ENCODE measurements at regions not wholly inside any gene's neighbourhood (a gene's known extent, or its start where the extent isn't known, plus 50 kb on each side); places are given as distances from the start of the nearest gene placed in this dataset.

DNA sequence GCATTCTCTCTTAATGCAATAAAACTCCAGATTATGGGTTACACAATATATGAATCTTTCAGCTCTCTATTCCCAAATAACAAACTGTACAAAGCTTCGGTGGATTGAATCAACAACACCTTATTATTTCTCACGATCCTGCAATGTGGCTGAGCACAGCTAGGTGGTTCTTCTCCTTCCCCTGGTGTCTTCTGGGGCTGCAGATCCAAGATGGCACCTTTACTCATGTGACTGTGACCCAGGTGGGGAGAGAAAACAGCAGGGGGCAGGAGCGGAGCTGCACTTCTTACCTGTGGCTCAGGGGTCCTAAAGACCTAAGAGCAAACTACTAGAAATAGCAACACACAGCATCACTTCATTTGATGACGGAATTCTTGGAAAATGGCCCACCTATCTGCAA lies 233.1 kb downstream of the IRX1 start:
- H3K36me3 Mint-ChIP-seq (ENCODE audit: low read depth) = no peaks in the 10 kb centered on the region
- no peaks in the 10 kb centered on the region for H3K27me3 Mint-ChIP-seq (ENCODE audit: insufficient read depth)
- DNase-seq = peak; percentile 61
- H3K27ac Mint-ChIP-seq = no peak overlapping the region
- Histone ChIP-seq H3K4me3 (ENCODE audit: low read length) (no peak overlapping the region), H3K36me3 (ENCODE audit: control insufficient read depth, insufficient read depth, low read length) (no peaks in the 10 kb centered on the region), H3K27ac (ENCODE audit: low read depth, low read length) (no peak overlapping the region), H3K27me3 (ENCODE audit: control insufficient read depth, insufficient read depth, low read length, poor library complexity, severe bottlenecking) (no peaks in the 10 kb centered on the region), H3K4me1 (ENCODE audit: control insufficient read depth, insufficient read depth, low read length) (no peaks in the 10 kb centered on the region), H3K9me3 (ENCODE audit: control insufficient read depth, low read length) (no peaks in the 10 kb centered on the region), H3K9ac (ENCODE audit: extremely low read depth, low read length, poor library complexity, severe bottlenecking) (no peak overlapping the region)
- TF ChIP-seq CTCF (conservative IDR thresholded peaks at IDR 0.05) = peak; percentile 52
- 89 to 100% methylated on average over 2 to 4 of the region's 4 CpGs for WGBS, 2 experiments (ENCODE audit: insufficient coverage in 1 of 2, insufficient read length in 1 of 2)
- H3K4me3 Mint-ChIP-seq = no peak overlapping the region
- no peaks in the 10 kb centered on the region for H3K9me3 Mint-ChIP-seq
- H3K4me1 Mint-ChIP-seq = no peaks in the 10 kb centered on the region

DNA sequence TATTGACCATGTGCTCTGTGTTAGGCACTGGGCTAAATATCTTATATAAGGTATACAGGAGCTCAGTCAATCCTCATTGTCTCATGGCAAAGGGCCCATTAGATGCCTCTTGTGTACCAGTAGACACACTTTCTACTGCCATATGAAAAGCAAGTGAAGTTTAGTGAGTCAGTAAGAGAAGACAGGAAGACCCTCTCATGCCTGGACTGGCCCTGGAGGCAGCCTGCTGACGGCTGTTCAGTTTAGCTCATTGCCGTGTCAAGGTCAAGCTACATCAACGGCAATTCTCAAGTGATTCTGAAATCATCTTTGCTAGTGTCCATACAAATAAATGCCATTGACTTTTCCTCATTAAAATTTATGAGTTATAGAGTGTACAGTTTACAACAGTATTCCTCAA lies 237.9 kb downstream of the IRX1 start:
- no peaks in the 10 kb centered on the region for H3K36me3 Mint-ChIP-seq (ENCODE audit: low read depth)
- no peak for TF ChIP-seq CTCF (conservative IDR thresholded peaks at IDR 0.05)
- no peak overlapping the region for H3K4me3 ChIP-seq (ENCODE audit: low read length)
- no peaks in the 10 kb centered on the region for H3K36me3 ChIP-seq (ENCODE audit: control insufficient read depth, insufficient read depth, low read length)
- no peaks in the 10 kb centered on the region for H3K27me3 ChIP-seq (ENCODE audit: control insufficient read depth, insufficient read depth, low read length, poor library complexity, severe bottlenecking)
- H3K4me1 Mint-ChIP-seq = no peaks in the 10 kb centered on the region
- no peaks in the 10 kb centered on the region for H3K4me1 ChIP-seq (ENCODE audit: control insufficient read depth, insufficient read depth, low read length)
- no peaks in the 10 kb centered on the region for H3K9me3 Mint-ChIP-seq
- H3K27ac ChIP-seq (ENCODE audit: low read depth, low read length) = no peak overlapping the region
- no peak for DNase-seq
- H3K9ac ChIP-seq (ENCODE audit: extremely low read depth, low read length, poor library complexity, severe bottlenecking) = no peak overlapping the region
- no peaks in the 10 kb centered on the region for H3K27me3 Mint-ChIP-seq (ENCODE audit: insufficient read depth)
- no peaks in the 10 kb centered on the region for H3K9me3 ChIP-seq (ENCODE audit: control insufficient read depth, low read length)
- H3K4me3 Mint-ChIP-seq = no peak overlapping the region
- no peak overlapping the region for H3K27ac Mint-ChIP-seq
- WGBS, 2 experiments (ENCODE audit: insufficient coverage in 1 of 2, insufficient read length in 1 of 2) = 90 to 100% methylated on average over 1 to 3 of the region's 3 CpGs

GRCh38 chr5:3835811-3836210 lies 240.2 kb downstream of the IRX1 start:
- Histone ChIP-seq H3K4me1 (ENCODE audit: control insufficient read depth, insufficient read depth, low read length) (no peaks in the 10 kb centered on the region), H3K4me3 (ENCODE audit: low read length) (no peak overlapping the region), H3K9ac (ENCODE audit: extremely low read depth, low read length, poor library complexity, severe bottlenecking) (no peak overlapping the region), H3K27me3 (ENCODE audit: control insufficient read depth, insufficient read depth, low read length, poor library complexity, severe bottlenecking) (no peaks in the 10 kb centered on the region), H3K9me3 (ENCODE audit: control insufficient read depth, low read length) (no peaks in the 10 kb centered on the region), H3K27ac (ENCODE audit: low read depth, low read length) (no peak overlapping the region), H3K36me3 (ENCODE audit: control insufficient read depth, insufficient read depth, low read length) (no peaks in the 10 kb centered on the region)
- no peaks in the 10 kb centered on the region for H3K4me1 Mint-ChIP-seq
- no peak for TF ChIP-seq CTCF (conservative IDR thresholded peaks at IDR 0.05)
- DNase-seq = no peak
- no peak overlapping the region for H3K4me3 Mint-ChIP-seq
- 91 to 100% methylated on average over 1 to 8 of the region's 8 CpGs for WGBS, 2 experiments (ENCODE audit: insufficient coverage in 1 of 2, insufficient read length in 1 of 2)
- H3K36me3 Mint-ChIP-seq (ENCODE audit: low read depth) = no peaks in the 10 kb centered on the region
- no peaks in the 10 kb centered on the region for H3K9me3 Mint-ChIP-seq
- H3K27me3 Mint-ChIP-seq (ENCODE audit: insufficient read depth) = no peaks in the 10 kb centered on the region
- H3K27ac Mint-ChIP-seq = no peak overlapping the region

All from endodermal cell (in vitro differentiated cells).